SHP77 (cell line): ENCODE measurements at regions not wholly inside any gene's neighbourhood (a gene's known extent, or its start where the extent isn't known, plus 50 kb on each side); places are given as distances from the start of the nearest gene placed in this dataset.

Experiments
- DNase-seq, 2 experiments: peaks; one replicate each; lab custom pipeline; 2025; lab: John Stamatoyannopoulos, UW

DNA sequence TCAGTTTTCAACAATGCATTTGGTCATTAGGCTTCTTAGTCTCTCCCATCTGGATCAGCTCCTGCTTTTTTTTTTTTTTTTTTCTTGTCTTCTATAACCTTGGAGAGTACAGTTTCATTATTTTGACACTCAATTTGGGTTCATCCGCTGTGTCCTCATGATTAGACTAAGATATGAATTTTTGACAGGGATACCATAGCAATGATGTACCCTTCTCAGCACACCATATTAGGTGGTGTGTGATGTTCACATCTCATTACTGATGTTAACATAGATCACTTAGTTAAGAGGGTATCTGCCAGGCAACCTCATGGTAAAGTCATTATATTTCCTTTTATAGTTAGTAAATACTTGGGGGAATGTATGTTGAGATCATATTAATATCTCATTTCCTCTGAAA, 445.5 kb upstream of the IGFBP3 start:
- no peak for DNase-seq

DNA sequence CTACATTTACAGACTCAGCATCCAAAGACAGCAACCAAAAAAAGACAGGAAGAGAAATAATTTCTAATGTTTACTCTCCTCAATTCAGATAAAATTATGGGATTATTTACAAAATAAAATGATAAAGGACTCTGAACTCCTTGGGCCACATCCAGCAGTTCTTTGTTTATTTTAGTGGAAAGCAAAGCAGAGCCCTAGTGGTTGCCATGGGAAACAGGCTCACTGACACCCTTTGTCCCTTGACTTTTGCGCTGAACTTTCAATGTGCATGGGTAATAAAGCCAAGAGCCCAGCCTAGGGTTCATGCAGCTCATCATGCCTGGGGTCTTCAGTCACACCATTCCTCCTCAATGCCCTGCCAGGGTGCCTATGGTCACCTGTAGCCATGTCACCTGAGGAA, 442.6 kb upstream of the IGFBP3 start:
- no peak for DNase-seq

DNA sequence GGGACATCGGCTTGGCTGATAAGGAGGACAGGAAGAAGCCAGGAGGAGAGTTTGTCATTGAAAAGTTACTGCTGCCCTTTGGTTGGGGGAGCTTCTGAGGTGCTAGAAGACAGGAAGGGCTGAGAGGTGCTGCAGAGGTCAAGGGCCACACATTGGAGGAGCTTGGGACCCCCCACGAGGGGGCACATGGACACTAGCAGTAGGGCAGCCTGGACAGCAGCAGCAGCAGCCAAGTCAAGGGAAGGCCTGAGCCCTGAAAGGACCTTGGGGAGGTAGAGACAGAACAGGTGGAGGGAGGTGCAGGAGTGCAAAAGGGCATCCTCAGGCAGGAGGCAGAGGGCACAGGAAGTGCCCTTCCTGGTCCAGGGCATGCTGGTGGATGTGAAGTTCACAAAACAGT, 439.7 kb upstream of the IGFBP3 start:
- DNase-seq, result no peak

DNA sequence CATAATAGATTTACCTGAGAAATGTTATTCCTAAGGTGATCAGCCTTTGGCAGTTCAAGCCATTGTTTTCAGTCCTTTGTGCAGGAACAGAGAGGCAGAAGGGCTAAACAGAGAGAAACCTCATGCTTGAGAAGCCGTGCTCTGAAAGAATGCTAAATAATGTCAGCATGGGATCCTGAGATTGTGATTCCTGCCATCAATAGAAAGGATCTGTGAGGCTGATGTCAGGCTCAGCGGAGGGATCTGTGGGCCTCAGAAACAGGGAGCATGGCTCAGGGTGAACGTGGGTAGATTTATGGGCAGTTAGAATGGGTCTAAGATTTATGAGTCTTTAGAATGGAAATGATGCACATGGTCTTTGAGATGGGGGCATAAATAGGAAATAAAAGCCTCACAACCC, 439.2 kb upstream of the IGFBP3 start:
- no peak for DNase-seq

DNA sequence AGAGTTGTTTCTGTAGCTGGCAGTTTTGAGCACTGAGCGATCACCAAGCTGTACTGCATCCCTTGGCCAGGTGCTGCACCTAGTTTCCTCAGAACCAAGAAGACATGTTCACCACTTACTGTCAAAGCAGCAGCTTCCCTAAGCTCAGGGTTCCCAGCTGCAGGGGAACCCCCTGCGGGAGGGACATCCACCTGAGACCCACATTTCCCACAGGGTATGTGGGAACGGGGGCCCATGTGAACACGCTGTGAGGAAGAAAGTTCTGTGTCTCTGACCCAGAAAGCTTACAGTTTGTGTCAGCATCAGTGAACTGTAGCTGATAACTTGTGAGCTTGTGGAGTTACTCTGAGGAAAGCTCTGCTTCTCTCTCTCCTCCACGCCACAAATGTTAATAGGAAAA, 436.8 kb upstream of the IGFBP3 start:
- no peak for DNase-seq

DNA sequence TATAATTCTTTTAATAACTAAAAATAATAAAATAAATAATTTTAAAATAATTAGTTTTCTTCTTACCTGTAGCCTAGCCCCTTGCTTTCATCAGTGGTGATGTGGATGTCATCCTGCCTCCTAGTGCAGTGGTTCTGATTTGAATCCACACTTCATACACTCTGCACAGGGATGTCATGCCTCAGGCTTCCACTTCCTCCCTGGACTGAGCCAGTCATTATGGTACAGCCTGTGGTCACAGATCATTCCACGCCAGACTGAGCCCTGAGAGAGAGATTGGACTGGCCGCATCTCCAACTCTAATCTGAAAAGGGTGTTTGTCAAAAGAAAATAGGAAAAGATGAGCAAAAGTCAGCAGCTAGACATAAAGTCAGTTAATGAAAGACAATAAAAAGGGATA, 436.2 kb upstream of the IGFBP3 start:
- no peak for DNase-seq

DNA sequence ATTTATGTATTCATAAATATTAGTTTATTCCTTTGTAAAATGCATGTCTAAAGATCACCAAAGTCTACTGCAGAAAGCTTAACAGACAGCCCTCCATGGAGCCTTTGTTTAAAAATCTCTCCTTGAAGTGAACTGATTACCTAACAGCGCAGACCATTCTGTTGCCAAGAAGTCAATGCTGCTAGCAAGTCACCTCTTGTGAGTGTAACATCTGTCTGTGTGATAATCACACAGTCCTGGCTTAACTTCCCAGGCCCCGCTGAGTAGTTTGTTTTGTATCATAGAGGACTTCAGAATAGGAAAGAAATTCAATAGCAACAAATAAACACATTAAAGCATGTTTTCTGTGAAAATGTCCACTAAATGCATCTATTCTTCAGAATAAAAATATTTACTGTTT, 435.3 kb upstream of the IGFBP3 start:
- DNase-seq, result no peak

DNA sequence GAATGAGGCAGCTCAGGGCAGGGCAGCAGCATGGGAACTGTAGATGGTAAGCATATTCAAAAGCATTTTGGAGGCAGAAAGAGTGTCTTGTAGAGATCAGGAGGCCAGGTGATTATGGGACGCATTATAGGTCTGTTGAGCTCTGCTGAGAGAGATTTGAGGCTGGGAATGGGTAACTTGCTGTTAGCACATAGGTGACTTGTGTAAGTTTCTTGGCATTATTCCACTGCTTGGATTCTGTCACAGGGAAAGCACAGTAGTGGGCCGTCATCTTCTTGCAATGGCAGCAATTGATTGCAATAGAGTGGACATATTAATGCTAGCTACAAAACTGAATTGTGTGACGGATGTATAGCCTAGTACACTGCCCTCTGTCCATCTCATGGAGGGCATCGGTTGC, 434.3 kb upstream of the IGFBP3 start:
- DNase-seq, result no peak

DNA sequence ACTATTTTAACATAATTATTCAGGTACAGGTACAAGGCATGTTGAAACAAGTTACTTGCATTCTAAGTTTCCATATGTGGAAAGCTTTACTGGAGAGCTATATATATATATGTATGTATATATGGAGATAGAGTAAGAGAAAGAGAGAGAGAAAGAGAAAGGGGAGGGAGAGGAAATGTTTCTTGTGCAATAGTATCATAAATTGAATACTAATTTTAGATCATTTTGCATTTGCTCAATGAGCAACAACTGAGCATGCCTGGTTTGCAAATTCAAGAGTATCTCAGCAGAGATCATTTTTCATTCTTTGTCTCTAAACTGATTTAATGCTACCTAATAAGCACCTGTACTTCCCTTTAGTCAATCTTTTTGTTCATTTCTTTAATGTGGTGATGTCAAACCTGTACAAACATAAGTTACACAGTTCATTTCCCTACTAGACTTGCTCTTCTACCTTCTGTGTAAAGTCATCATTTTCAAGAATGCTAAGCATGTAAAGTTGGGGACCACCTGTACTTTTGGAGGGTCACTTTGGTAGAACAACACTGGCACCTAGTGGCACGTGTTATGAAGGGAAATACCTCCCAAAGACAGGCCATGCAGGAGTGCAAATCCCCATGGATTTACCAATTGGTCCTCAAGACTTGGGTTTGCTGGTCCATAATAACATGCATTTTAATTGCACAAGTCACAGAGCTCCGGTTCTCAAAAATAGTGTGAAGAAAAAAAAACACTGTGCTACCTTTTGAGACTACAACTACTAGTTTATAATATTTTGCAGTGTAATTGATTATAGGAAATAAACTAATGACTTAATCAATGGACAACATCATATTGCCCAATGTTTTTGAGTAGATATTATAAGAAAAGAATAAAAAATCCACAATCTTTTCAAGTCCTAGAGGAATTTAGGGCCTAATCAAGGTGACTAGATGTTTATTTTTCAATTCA, 431.2 kb upstream of the IGFBP3 start:
- DNase-seq, result peak; percentile 25 to 52

DNA sequence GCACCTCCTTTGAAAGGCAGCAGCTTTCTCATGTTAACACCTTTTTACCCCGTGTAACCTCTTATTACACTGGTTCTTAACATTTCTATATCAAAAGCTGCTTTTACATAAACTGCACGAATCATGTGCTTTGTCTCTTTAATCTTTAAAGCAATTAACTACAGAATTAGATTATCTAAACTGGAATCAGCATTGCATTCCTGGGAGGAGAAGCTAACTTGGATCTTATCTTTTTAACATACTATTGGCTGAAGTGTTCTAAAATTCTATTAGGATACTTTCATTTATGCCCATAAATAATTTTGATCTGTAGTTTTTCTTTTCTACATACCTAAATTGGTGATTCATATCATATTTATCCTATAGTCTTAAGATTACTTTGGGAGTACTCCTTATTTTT, 428.4 kb upstream of the IGFBP3 start:
- no peak for DNase-seq

DNA sequence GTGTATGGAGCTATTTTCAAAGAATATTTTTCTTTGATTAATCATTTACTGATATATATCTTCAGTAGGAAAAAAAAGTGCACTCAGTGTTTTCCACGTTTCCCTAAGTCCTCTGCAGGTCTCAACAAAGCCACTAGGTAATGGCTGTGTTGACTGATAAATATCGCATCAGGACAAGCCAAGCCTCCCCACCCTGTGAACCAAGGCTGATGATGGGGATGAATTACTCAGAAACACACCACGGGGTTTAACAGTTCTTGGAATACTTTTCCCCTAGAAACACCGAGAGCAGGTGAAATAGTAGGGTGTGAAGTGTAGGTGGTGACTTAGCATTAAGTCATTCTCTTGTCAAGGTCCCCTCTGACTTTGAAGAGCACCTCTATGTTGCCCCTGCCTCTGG, 423.5 kb upstream of the IGFBP3 start:
- no peak for DNase-seq

DNA sequence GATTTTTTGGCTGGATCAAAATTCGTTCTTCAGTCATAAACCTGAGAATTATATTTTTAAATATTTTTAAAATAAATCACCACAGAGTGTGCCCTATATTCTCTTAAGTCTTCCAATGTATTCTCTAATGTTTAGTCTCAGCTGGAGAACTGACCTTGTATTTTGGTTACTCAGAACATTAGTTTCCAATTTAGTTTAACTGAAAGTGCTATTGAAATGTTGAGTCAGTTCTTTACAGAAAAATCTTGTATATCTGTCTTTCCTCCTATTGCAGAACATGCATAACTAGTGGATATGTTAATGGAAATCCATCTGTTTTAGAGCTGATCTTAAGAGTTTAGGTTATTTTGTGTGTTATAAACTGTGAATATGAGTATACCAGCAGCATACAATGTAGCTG, 422.7 kb upstream of the IGFBP3 start:
- no peak for DNase-seq

DNA sequence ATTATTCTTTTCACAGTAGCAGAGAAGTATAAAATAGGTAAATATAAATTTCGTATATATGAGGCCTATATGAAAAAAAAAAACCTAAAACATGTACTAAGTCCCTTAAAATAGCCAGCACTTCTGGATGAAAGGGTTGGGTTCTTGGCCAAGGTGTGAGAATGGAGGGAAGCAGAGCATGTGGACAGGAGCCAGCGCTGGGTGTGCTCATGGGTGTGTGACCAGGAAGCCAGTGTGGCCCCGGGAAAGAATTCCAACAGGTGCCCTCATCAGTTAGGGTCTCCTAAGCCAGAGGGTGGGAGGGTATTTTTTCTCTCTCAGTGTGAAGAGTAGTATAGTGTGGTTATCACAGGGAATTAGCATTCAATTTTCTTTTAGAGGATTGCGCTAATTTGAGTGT, 401.9 kb upstream of the IGFBP3 start:
- no peak for DNase-seq

DNA sequence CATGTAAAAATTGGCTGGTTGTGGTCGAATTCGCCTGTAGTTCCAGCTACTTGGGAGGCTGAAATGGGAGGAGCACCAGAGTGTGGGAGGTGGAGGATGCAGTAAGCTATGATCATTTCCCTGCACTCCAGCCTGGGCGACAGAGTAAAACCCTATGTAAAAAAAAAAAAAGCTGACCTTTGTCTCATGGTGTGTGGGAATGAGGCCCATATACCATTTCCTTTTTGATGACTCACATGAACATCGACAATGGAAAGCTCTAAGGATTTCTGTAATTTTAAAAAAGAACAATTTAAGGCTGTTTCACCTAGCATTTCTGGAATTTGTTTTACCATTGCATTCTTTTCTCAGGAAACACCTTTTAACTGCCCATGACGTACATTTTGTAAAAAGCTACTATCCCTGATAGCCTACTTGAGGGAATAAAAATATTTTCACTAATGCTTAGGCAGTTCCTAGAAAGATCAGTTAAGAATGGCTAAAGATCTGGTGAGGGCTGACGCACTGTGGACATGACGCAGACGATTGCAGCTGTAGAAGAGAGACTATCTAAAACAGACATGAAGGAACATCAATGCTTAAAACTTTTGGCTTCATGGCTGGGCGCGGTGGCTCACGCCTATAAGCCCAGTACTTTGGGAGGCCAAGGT, 400.6 kb upstream of the IGFBP3 start:
- DNase-seq, result no peak

DNA sequence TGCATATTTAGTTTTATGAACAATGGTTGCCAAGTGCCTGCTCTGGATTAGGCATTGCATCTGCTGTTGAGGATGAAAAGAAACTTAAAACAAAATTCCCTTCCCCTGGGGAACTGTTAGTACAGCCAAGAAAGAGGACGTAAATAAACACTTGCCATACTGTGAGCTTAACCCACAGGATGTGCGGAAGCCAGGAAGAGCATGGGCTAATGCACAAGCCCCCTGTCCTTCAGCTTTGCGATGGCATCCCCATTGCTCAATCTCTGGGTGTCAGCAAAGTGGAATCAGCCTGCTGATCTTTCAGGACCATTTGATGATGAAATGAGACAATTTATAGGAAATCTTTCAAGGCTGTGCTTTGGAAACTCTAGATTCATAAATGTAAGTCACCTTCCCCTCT, 399.9 kb upstream of the IGFBP3 start:
- DNase-seq, result no peak

DNA sequence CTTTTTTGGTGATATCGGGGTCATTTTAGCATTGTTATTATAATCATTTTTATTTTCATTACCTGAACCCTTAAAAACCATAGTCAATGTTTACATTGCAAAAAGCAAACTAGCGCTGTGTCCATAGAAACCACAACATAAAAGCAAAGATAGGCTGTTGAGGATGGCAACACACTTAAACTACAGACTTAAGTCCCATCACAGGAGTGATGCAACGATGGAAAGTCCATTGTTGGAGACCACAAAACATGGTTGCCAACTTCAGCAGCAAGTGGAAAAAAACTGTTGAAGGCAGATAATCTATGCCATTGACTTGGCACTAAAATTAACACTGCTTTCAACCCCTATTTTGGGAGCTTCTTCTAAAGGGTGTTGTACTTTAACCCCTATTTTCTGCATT, 398.8 kb upstream of the IGFBP3 start:
- no peak for DNase-seq

DNA sequence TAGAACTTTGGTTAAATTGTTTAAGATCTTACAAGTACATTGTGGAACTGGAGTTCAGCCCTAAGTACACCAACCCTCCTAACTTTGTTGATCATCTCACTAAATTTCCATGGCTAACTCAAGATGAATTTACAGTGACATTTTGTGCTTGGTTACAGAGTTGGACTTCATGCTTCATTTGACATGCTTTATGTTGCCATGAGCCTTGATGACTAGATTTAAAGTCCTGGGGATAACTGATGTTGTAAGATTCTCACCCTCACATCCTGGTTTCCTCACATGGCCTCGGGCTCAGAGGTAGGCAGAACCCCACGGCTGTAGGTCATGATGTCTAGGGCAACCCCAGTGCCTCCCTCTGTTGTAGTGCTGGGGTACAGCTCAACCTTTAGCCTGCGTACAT, 397.2 kb upstream of the IGFBP3 start:
- no peak for DNase-seq

DNA sequence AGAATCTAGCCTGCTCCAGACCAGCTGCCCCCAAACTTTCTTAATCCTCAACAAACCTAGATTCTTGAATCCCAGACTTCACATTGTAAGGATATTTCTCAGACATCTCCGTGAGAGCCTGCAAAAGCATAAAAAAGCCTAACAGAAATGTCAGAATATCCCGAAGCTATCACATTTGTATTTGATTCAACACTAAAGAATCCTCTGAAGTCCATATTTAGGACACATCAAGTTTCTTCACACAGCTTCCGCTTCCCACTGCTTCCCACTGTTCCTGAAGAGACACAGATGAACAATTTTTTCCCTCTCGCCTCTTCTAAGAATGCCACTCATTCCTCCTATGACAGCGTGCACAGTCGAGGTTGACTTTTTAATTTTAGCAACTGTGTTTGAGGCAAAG, 396.2 kb upstream of the IGFBP3 start:
- no peak for DNase-seq

DNA sequence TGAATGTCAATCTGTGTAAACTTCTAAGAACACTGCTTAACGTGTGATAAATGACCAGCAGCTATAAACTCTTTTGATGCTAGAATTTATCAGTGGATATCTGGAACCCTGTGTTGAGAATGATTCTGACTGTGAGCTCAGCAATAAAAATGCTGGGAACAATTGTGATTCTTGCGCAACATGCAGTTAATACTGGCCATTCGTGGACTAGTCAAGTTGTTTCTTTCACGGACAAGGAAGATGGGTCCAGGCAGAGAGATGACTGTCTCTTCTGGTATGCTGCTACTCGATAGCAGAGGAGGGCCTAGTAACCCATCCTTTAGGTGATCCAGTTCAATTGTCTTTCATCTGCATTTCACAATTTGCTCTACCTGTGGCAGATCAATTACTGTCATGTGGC, 394.8 kb upstream of the IGFBP3 start:
- no peak for DNase-seq

DNA sequence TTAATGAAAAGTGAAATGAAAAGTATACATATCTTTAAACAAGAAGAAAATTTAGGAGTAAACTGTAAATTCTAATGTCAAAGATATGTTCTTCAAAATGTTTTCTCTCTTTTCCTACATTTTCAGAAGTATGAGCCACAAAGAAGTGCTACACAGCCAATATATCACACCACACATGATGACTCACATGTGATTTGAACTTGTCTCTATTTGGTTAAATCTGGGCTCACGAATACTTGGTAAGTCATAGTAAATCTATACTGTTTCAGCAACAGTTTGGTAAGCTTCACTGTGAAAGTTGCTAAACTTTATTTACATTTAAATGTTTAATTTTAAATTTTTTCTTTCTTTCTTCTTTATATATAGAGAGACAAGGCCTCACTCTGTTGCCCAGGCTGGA, 380.6 kb upstream of the IGFBP3 start:
- DNase-seq, result no peak

DNA sequence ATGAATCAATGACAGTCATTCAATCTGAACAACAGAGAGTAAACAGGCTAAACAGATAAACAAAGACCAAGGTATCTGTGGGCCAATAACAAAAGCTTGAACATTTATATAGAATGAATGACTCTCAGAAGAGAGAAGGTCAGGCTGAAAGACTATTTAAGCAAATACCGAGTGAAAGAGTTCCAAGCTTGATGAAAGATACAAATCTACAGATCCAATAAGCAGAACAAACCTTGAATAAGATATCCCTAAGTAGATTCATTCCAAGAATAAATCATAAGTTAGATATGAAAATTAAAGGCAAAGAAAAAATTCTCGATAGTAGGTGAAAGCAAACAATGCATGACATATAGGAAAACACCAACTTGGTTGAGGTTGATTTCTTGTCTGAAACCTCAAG, 376.4 kb upstream of the IGFBP3 start:
- no peak for DNase-seq

DNA sequence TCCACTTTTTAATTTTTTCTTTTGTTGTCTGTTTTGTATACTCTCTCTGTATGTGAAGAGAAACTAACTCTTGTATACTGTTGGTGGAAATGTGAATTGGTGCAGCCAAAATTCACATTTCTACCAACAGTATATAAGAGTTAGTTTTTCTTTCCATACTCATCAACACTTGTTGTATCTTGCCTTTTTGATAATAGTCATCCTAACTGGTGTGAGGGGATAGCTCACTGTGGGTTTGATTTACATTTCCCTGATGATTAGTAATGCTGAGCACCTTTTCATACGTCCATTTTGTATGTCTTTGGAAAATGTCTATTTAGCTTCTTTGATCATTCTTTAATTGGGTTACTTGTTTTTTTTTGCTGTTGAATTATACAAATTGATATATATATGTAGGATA, 375.5 kb upstream of the IGFBP3 start:
- no peak for DNase-seq

DNA sequence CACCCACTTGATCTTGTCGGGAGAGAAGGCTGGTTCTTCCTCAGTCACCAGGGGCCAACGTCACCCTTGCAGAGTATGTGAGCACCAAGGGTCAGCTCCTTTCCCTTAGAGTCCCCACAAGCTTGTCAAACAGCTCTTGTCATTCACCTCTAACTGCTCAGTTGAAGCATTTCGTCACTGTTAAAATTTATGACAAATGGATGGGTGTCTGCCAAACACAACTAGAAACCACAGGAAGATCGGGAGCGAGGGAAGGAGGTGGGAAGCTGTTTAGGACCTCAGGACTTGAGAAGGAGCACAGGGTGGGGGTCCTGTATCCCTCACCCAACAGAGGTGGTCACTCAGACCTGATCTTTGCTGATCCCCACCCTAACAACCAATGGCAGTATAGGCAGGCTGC, 373.3 kb upstream of the IGFBP3 start:
- DNase-seq, result no peak

DNA sequence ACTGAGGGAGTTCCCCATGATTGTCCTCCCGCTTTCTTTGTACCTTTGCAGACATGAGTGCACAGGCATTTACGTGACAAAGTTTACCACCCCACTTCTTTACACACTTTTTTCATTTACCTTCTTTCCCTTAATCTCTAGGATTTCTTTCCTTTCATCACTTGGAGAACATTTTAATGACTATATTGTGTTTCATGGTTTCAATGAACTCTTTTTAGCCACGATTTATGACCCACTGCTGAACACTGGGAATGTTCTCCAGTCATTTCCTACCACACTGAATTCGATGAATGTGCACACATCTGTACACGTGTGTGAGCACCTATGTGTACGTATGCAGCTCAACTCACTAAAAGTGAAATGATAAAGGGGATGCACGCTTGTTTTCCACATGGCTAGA, 371.7 kb upstream of the IGFBP3 start:
- DNase-seq, result no peak
